HepG2 (cell line): ENCODE measurements at regions not wholly inside any gene's neighbourhood (a gene's known extent, or its start where the extent isn't known, plus 50 kb on each side); places are given as distances from the start of the nearest gene placed in this dataset.

Experiments
- CHD2 ChIP-seq: IDR thresholded peaks from 2 replicates; pipeline ENCODE4 v1.6.1; 2011; ENCODE audit warnings: low read depth, low read length, improper control_type of control experiment
- EHMT2 ChIP-seq: fragments of 200-600 bp; sonication (generic); IDR thresholded peaks from 2 replicates; pipeline ENCODE4 v1.7.0; 2017; ENCODE audit warnings: antibody characterized with exemption, low read depth, low read length, borderline replicate concordance
- IRF1 ChIP-seq: sonication (generic); formaldehyde crosslinking; IDR thresholded peaks from 2 replicates; pipeline ENCODE4 v1.4.0; 2020; ENCODE audit warnings: low read depth, mild to moderate bottlenecking, missing genetic modification reagents
- KDM5B ChIP-seq: sonication (generic); formaldehyde crosslinking; IDR thresholded peaks from 2 replicates; pipeline ENCODE4 v1.4.0; 2020; ENCODE audit warnings: missing genetic modification reagents, mild to moderate bottlenecking, borderline replicate concordance
- NFIC ChIP-seq: IDR thresholded peaks from 2 replicates; pipeline ENCODE4 v1.6.1; 2012; ENCODE audit warnings: mild to moderate bottlenecking, low read length, inconsistent platforms
- POLR2A ChIP-seq, 2 experiments: IDR thresholded peaks; 2 replicates each; pipeline ENCODE4 v1.6.1; 2011; ENCODE audit warnings: low read depth in 2 of 2, low read length in 2 of 2, mild to moderate bottlenecking in 1 of 2, moderate library complexity in 1 of 2; ENCODE audit not compliant: insufficient read depth in 1 of 2
- ZNF24 ChIP-seq: fragments of 450-650 bp; IDR thresholded peaks from 2 replicates; pipeline ENCODE4 v1.6.1; 2017; ENCODE audit warnings: antibody characterized with exemption, mild to moderate bottlenecking
- ZNF510 ChIP-seq: sonication (generic); formaldehyde crosslinking; IDR thresholded peaks from 2 replicates; pipeline ENCODE4 v1.4.0; 2020; ENCODE audit warnings: low read depth, mild to moderate bottlenecking, missing genetic modification reagents
- TF ChIP-seq, protein P1 (sequence below): sonication (generic); formaldehyde crosslinking; IDR thresholded peaks from 2 replicates; pipeline ENCODE4 v1.9.0; 2022; ENCODE audit warnings: missing genetic modification reagents, mild to moderate bottlenecking, borderline replicate concordance

DNA sequence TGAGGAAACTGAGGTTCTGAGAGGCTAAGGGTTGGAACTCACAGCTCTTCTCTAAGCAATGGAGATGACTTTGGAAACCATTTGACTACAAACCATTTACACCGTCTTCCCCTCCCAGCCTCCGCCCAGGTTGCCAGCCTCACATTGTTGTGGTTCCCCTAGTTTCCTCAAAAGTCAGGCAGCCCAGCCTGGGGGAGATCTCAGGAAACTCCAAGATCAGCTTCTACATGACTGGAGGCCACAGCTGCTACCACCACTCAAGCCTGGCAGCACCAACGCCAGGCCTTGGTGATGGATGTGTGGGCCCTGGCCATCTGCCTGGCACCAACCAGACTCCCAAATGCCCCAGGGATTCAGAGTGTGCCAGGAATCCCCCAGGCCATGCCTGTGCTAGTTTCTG lies 207.9 kb downstream of the TSHZ3 start:
- TF ChIP-seq EHMT2 (no peak), ZNF24 (no peak), CHD2 (no peak), IRF1 (CRISPR knock-in tag) (no peak), NFIC (no peak), ZNF510 (CRISPR knock-in tag) (no peak), KDM5B (no peak), POLR2A (IDR thresholded peaks at IDR 0.05; ENCODE audit: insufficient read depth in 1 of 2, low read depth in 2 of 2, low read length in 2 of 2) (no peak)
- TF ChIP-seq, protein P1, sequence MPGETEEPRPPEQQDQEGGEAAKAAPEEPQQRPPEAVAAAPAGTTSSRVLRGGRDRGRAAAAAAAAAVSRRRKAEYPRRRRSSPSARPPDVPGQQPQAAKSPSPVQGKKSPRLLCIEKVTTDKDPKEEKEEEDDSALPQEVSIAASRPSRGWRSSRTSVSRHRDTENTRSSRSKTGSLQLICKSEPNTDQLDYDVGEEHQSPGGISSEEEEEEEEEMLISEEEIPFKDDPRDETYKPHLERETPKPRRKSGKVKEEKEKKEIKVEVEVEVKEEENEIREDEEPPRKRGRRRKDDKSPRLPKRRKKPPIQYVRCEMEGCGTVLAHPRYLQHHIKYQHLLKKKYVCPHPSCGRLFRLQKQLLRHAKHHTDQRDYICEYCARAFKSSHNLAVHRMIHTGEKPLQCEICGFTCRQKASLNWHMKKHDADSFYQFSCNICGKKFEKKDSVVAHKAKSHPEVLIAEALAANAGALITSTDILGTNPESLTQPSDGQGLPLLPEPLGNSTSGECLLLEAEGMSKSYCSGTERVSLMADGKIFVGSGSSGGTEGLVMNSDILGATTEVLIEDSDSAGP (CRISPR knock-in tag), result no peak
